PC-9 (cell line): ENCODE measurements at regions not wholly inside any gene's neighbourhood (a gene's known extent, or its start where the extent isn't known, plus 50 kb on each side); places are given as distances from the start of the nearest gene placed in this dataset.

Experiments
- CTCF ChIP-seq: fragments of 200-600 bp; sonication (generic); conservative IDR thresholded peaks from 2 replicates; pipeline ENCODE4 v1.6.1; 2017; ENCODE audit warnings: mixed run types, antibody characterized with exemption, mild to moderate bottlenecking, moderate library complexity
- EZH2 ChIP-seq: fragments of 200-600 bp; sonication (generic); IDR thresholded peaks from 2 replicates; pipeline ENCODE4 v1.8.0; 2017; ENCODE audit warnings: antibody characterized with exemption, low read depth

- TF ChIP-seq CTCF (no peak), EZH2 (no peak)
These were observed 201.1 kb upstream of the RREB1 start for GRCh38 chr6:6906570-6907213.
